Uterus (tissue), 3 donors: ENCODE measurements at regions not wholly inside any gene's neighbourhood (a gene's known extent, or its start where the extent isn't known, plus 50 kb on each side); places are given as distances from the start of the nearest gene placed in this dataset.

Experiments used
- DNase-seq, 2 donors: peaks; one replicate each; pipeline ENCODE4 v3.0.0-alpha.2; 2019 to 2020
- H3K27ac ChIP-seq, 2 donors: fragments of 200-600 bp; sonication (generic); 1 replicate in 1 of 2; 2 replicates in 1 of 2; pipeline ENCODE4 v1.5.1; 2016 to 2018
- H3K27me3 ChIP-seq, 2 donors: fragments of 200-600 bp; sonication (generic); one replicate each; pipeline ENCODE4 v1.5.1; 2018 to 2019; ENCODE audit warnings: control low read depth in 1 of 2
- H3K36me3 ChIP-seq, 2 donors: fragments of 200-600 bp; sonication (generic); one replicate each; pipeline ENCODE4 v1.5.1; 2019; ENCODE audit warnings: control low read depth in 1 of 2
- H3K4me1 ChIP-seq, 2 donors: fragments of 200-600 bp; sonication (generic); one replicate each; pipeline ENCODE4 v1.5.1; 2018 to 2019; ENCODE audit warnings: control low read depth in 1 of 2
- H3K4me3 ChIP-seq, 2 donors: fragments of 200-600 bp; sonication (generic); 1 replicate in 1 of 2; 2 replicates in 1 of 2; pipeline ENCODE4 v1.5.1; 2018 to 2019; ENCODE audit warnings: mild to moderate bottlenecking in 1 of 2
- H3K9me3 ChIP-seq, 2 donors: fragments of 200-600 bp; sonication (generic); one replicate each; pipeline ENCODE4 v1.5.1; 2019; ENCODE audit warnings: control low read depth in 1 of 2
- CTCF ChIP-seq, 4 experiments: fragments of 200-600 bp in 2 of 4; fragments of 450-650 bp in 2 of 4; sonication (generic) in 2 of 4; IDR thresholded peaks; one replicate each; pipeline ENCODE4 v1.5.1; 2016 to 2019; ENCODE audit warnings: antibody characterized with exemption in 4 of 4, mild to moderate bottlenecking in 2 of 4, moderate library complexity in 1 of 4
- POLR2A ChIP-seq, 2 donors: fragments of 450-650 bp; IDR thresholded peaks; one replicate each; pipeline ENCODE4 v1.6.1; 2016; ENCODE audit warnings: antibody characterized with exemption in 2 of 2, mild to moderate bottlenecking in 1 of 2, moderate library complexity in 1 of 2
- intact Hi-C: fragments of 100-400 bp; cut with DNase I; formaldehyde crosslinking; loops from one replicate; pipeline ENCODE4 v1.15.1; 2023; ENCODE audit warnings: low total_unique reads
- donor health status: DM: yes; HTN: yes; CAD: no.

GRCh38 chr10:125375210-125375609 is 214.8 kb upstream of the CTBP2 start:
- Histone ChIP-seq H3K36me3 (no peaks in the 10 kb centered on the region), H3K4me1 (no peaks in the 10 kb centered on the region), H3K27ac (no peak overlapping the region), H3K4me3 (no peak overlapping the region), H3K9me3 (no peaks in the 10 kb centered on the region), H3K27me3 (no peaks in the 10 kb centered on the region)
- intact Hi-C loops: no loop called here
- no peak for DNase-seq
- no peak for TF ChIP-seq CTCF (IDR thresholded peaks at IDR 0.05)
- no peak for TF ChIP-seq POLR2A (IDR thresholded peaks at IDR 0.05)

GRCh38 chr10:125373546-125373945 is 213.2 kb upstream of the CTBP2 start:
- Histone ChIP-seq H3K9me3 (no peaks in the 10 kb centered on the region), H3K27me3 (no peaks in the 10 kb centered on the region), H3K4me3 (no peak overlapping the region), H3K36me3 (no peaks in the 10 kb centered on the region), H3K4me1 (no peaks in the 10 kb centered on the region), H3K27ac (no peak overlapping the region)
- TF ChIP-seq CTCF (IDR thresholded peaks at IDR 0.05) (no peak), POLR2A (IDR thresholded peaks at IDR 0.05) (no peak)
- no peak for DNase-seq
- intact Hi-C loops: no loop called here

GRCh38 chr10:125370578-125370977 is 210.2 kb upstream of the CTBP2 start:
- no peak for DNase-seq
- H3K4me1 ChIP-seq: no peaks in the 10 kb centered on the region
- intact Hi-C loops: no loop called here
- H3K36me3 ChIP-seq: no peaks in the 10 kb centered on the region
- no peaks in the 10 kb centered on the region for H3K27me3 ChIP-seq
- no peak overlapping the region for H3K27ac ChIP-seq
- H3K4me3 ChIP-seq: no peak overlapping the region
- TF ChIP-seq CTCF (IDR thresholded peaks at IDR 0.05) (no peak), POLR2A (IDR thresholded peaks at IDR 0.05) (no peak)
- H3K9me3 ChIP-seq: no peaks in the 10 kb centered on the region

GRCh38 chr10:125369382-125370326 is 209.3 kb upstream of the CTBP2 start:
- Histone ChIP-seq H3K36me3 (no peaks in the 10 kb centered on the region), H3K27ac (no peak overlapping the region), H3K4me3 (no peak overlapping the region), H3K4me1 (no peaks in the 10 kb centered on the region), H3K27me3 (no peaks in the 10 kb centered on the region), H3K9me3 (no peaks in the 10 kb centered on the region)
- intact Hi-C loops: no loop called here
- DNase-seq: no peak
- TF ChIP-seq POLR2A (IDR thresholded peaks at IDR 0.05): no peak

- intact Hi-C loops: no loop called here
- H3K27me3 ChIP-seq: no peaks in the 10 kb centered on the region
- H3K4me1 ChIP-seq: no peaks in the 10 kb centered on the region
- DNase-seq: no peak
- no peak for TF ChIP-seq CTCF (IDR thresholded peaks at IDR 0.05)
- no peak for TF ChIP-seq POLR2A (IDR thresholded peaks at IDR 0.05)
- no peak overlapping the region for H3K4me3 ChIP-seq
- no peaks in the 10 kb centered on the region for H3K9me3 ChIP-seq
- no peak overlapping the region for H3K27ac ChIP-seq
- no peaks in the 10 kb centered on the region for H3K36me3 ChIP-seq
Observed at GRCh38 chr10:125368146-125368545, 207.8 kb upstream of the CTBP2 start.
